ENCODE measurements at regions not wholly inside any gene's neighbourhood (a gene's known extent, or its start where the extent isn't known, plus 50 kb on each side); places are given as distances from the start of the nearest gene placed in this dataset.

DNA sequence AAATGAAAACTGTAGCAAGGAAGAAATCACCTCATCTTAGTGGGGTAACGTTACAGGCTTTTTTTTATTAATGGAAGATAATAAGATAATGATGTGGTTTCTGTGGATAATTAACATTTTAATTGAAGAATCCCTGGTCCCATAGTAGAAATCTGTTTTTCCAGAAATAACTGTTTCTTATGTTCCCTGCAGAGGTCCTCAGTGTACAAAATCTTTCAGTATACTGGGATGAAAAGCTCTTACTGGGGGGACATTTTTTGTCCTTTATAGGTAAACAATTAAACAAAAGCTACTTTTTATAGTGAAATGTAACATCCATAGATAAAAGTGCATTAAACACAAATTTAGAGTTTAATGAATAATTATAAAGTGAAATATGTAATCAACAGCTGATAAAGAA is 312.2 kb downstream of the ATXN7L3B start:
- Histone ChIP-seq H3K4me3 (ENCODE audit: low read depth, low read length) (no peak overlapping the region), H3K9me3 (ENCODE audit: insufficient read depth, low read depth, low read length) (no peaks in the 10 kb centered on the region)
- WGBS (ENCODE audit: extremely low coverage, insufficient coverage, insufficient read length), result no CpG with 5 or more reads among the region's 1 CpG

GRCh38 chr12:74871817-74872216 is 334.2 kb downstream of the ATXN7L3B start:
- no peak overlapping the region for H2AK5ac ChIP-seq (ENCODE audit: low read length)
- no peak overlapping the region for H2BK5ac ChIP-seq (ENCODE audit: low read depth, low read length, poor library complexity)
- no peak overlapping the region for H3K23ac ChIP-seq (ENCODE audit: low read length)
- no peak overlapping the region for H2BK12ac ChIP-seq (ENCODE audit: low read length)
- no peak overlapping the region for H2AFZ ChIP-seq (ENCODE audit: insufficient read depth, low read length, poor library complexity)
- H2BK120ac ChIP-seq (ENCODE audit: insufficient read depth, low read length, poor library complexity), result no peak overlapping the region
- no peak overlapping the region for H4K91ac ChIP-seq (ENCODE audit: low read depth, low read length)
- DNase-seq, result no peak
- no peaks in the 10 kb centered on the region for H3K36me3 ChIP-seq (ENCODE audit: control insufficient read depth in 1 of 2, insufficient read depth in 2 of 2, low read length in 2 of 2)
- H3K4me1 ChIP-seq (ENCODE audit: control insufficient read depth in 1 of 2, insufficient read depth in 2 of 2, low read length in 2 of 2), result no peaks in the 10 kb centered on the region
- H3K14ac ChIP-seq (ENCODE audit: low read length), result no peak overlapping the region
- no peaks in the 10 kb centered on the region for H3K79me2 ChIP-seq (ENCODE audit: control insufficient read depth, insufficient read depth, low read length, poor library complexity)
- no peak overlapping the region for H4K12ac ChIP-seq (ENCODE audit: low read depth, low read length)
- H3K4me3 ChIP-seq (ENCODE audit: low read depth, low read length), result no peak overlapping the region
- no peak overlapping the region for H3K27ac ChIP-seq (ENCODE audit: low read depth, low read length)
- no peak overlapping the region for H3K18ac ChIP-seq (ENCODE audit: low read length)
- H3K4me2 ChIP-seq (ENCODE audit: low read length), result no peak overlapping the region
- H3K79me1 ChIP-seq (ENCODE audit: low read length), result no peaks in the 10 kb centered on the region
- H3K27me3 ChIP-seq (ENCODE audit: insufficient read depth, low read length), result no peaks in the 10 kb centered on the region
- H3K4ac ChIP-seq (ENCODE audit: low read depth, low read length), result no peak overlapping the region
- no peak overlapping the region for H4K8ac ChIP-seq (ENCODE audit: low read depth, low read length)
- H3K9ac ChIP-seq (ENCODE audit: low read length), result no peak overlapping the region
- H3K9me3 ChIP-seq (ENCODE audit: insufficient read depth, low read depth, low read length), result no peaks in the 10 kb centered on the region

More for the DNA sequence above, 312.2 kb downstream of the ATXN7L3B start:
- no peak for DNase-seq
- Histone ChIP-seq H3K79me1 (ENCODE audit: low read length) (no peaks in the 10 kb centered on the region), H3K4me1 (ENCODE audit: control insufficient read depth in 1 of 2, insufficient read depth in 2 of 2, low read length in 2 of 2) (no peaks in the 10 kb centered on the region), H4K91ac (ENCODE audit: low read depth, low read length) (no peak overlapping the region), H3K4me2 (ENCODE audit: low read length) (no peak overlapping the region), H2AFZ (ENCODE audit: insufficient read depth, low read length, poor library complexity) (no peak overlapping the region), H2BK5ac (ENCODE audit: low read depth, low read length, poor library complexity) (no peak overlapping the region), H3K27me3 (ENCODE audit: insufficient read depth, low read length) (no peaks in the 10 kb centered on the region), H3K23ac (ENCODE audit: low read length) (no peak overlapping the region), H3K27ac (ENCODE audit: low read depth, low read length) (no peak overlapping the region), H3K14ac (ENCODE audit: low read length) (no peak overlapping the region), H4K8ac (ENCODE audit: low read depth, low read length) (no peak overlapping the region), H3K4ac (ENCODE audit: low read depth, low read length) (no peak overlapping the region), H3K9ac (ENCODE audit: low read length) (no peak overlapping the region), H2BK120ac (ENCODE audit: insufficient read depth, low read length, poor library complexity) (no peak overlapping the region), H4K12ac (ENCODE audit: low read depth, low read length) (no peak overlapping the region), H3K36me3 (ENCODE audit: control insufficient read depth in 1 of 2, insufficient read depth in 2 of 2, low read length in 2 of 2) (no peaks in the 10 kb centered on the region), H2BK12ac (ENCODE audit: low read length) (no peak overlapping the region), H3K79me2 (ENCODE audit: control insufficient read depth, insufficient read depth, low read length, poor library complexity) (no peaks in the 10 kb centered on the region), H3K18ac (ENCODE audit: low read length) (no peak overlapping the region), H2AK5ac (ENCODE audit: low read length) (no peak overlapping the region)

GRCh38 chr12:74885775-74886174 is 323.9 kb downstream of the KCNC2 start:
- Histone ChIP-seq H2AFZ (ENCODE audit: insufficient read depth, low read length, poor library complexity) (no peak overlapping the region), H3K14ac (ENCODE audit: low read length) (no peak overlapping the region), H2AK5ac (ENCODE audit: low read length) (no peak overlapping the region), H3K4me3 (ENCODE audit: low read depth, low read length) (no peak overlapping the region), H3K18ac (ENCODE audit: low read length) (no peak overlapping the region), H2BK120ac (ENCODE audit: insufficient read depth, low read length, poor library complexity) (no peak overlapping the region), H3K23ac (ENCODE audit: low read length) (no peak overlapping the region), H3K4me1 (ENCODE audit: control insufficient read depth in 1 of 2, insufficient read depth in 2 of 2, low read length in 2 of 2) (peaks cover 0 to 2% of the 10 kb centered on the region in 2 experiments), H3K27ac (ENCODE audit: low read depth, low read length) (no peak overlapping the region), H3K36me3 (ENCODE audit: control insufficient read depth in 1 of 2, insufficient read depth in 2 of 2, low read length in 2 of 2) (no peaks in the 10 kb centered on the region), H3K9me3 (ENCODE audit: insufficient read depth, low read depth, low read length) (peaks cover 2% of the 10 kb centered on the region), H3K4me2 (ENCODE audit: low read length) (no peak overlapping the region), H3K79me1 (ENCODE audit: low read length) (no peaks in the 10 kb centered on the region), H4K91ac (ENCODE audit: low read depth, low read length) (no peak overlapping the region), H4K8ac (ENCODE audit: low read depth, low read length) (no peak overlapping the region), H3K4ac (ENCODE audit: low read depth, low read length) (no peak overlapping the region), H3K27me3 (ENCODE audit: insufficient read depth, low read length) (no peaks in the 10 kb centered on the region), H2BK12ac (ENCODE audit: low read length) (no peak overlapping the region), H3K9ac (ENCODE audit: low read length) (no peak overlapping the region), H2BK5ac (ENCODE audit: low read depth, low read length, poor library complexity) (no peak overlapping the region), H3K79me2 (ENCODE audit: control insufficient read depth, insufficient read depth, low read length, poor library complexity) (no peaks in the 10 kb centered on the region), H4K12ac (ENCODE audit: low read depth, low read length) (no peak overlapping the region)
- no peak for DNase-seq
- WGBS (ENCODE audit: extremely low coverage, insufficient coverage, insufficient read length), result no CpG with 5 or more reads among the region's 2 CpGs

DNA sequence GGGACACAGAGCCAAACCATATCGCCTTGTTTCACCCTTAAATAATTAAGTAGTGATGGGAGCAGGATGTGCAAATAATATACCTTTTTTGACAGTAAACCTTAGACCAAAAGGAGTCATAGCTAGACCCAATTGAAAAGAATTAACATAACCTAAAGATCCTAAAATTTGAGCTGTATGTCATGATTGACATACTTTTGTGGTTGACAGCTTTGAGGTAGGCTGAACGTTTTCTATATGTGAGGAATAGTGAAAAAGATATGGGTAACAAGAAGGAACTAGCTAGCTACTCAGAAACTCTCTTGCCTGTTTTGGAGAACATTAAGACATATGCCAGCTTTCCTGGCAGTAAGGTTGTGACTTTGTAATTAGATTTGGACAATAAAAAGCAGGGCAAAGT is 320.6 kb downstream of the KCNC2 start:
- no peak overlapping the region for H3K27ac ChIP-seq (ENCODE audit: low read depth, low read length)
- no peak overlapping the region for H4K91ac ChIP-seq (ENCODE audit: low read depth, low read length)
- DNase-seq, result no peak
- peaks cover 2% of the 10 kb centered on the region for H3K9me3 ChIP-seq (ENCODE audit: insufficient read depth, low read depth, low read length)
- no peak overlapping the region for H3K4ac ChIP-seq (ENCODE audit: low read depth, low read length)
- no peak overlapping the region for H3K4me3 ChIP-seq (ENCODE audit: low read depth, low read length)
- no CpG with 5 or more reads among the region's 2 CpGs for whole genome bisulfite sequencing (ENCODE audit: extremely low coverage, insufficient coverage, insufficient read length)
- no peaks in the 10 kb centered on the region for H3K27me3 ChIP-seq (ENCODE audit: insufficient read depth, low read length)
- H2BK120ac ChIP-seq (ENCODE audit: insufficient read depth, low read length, poor library complexity), result no peak overlapping the region
- H3K4me1 ChIP-seq (ENCODE audit: control insufficient read depth in 1 of 2, insufficient read depth in 2 of 2, low read length in 2 of 2), result peaks cover 0 to 2% of the 10 kb centered on the region in 2 experiments
- no peak overlapping the region for H3K4me2 ChIP-seq (ENCODE audit: low read length)
- H3K18ac ChIP-seq (ENCODE audit: low read length), result no peak overlapping the region
- no peak overlapping the region for H4K12ac ChIP-seq (ENCODE audit: low read depth, low read length)
- H3K36me3 ChIP-seq (ENCODE audit: control insufficient read depth in 1 of 2, insufficient read depth in 2 of 2, low read length in 2 of 2), result no peaks in the 10 kb centered on the region
- H2AFZ ChIP-seq (ENCODE audit: insufficient read depth, low read length, poor library complexity), result no peak overlapping the region
- H2AK5ac ChIP-seq (ENCODE audit: low read length), result no peak overlapping the region
- H3K14ac ChIP-seq (ENCODE audit: low read length), result no peak overlapping the region
- no peak overlapping the region for H2BK5ac ChIP-seq (ENCODE audit: low read depth, low read length, poor library complexity)
- H3K79me2 ChIP-seq (ENCODE audit: control insufficient read depth, insufficient read depth, low read length, poor library complexity), result no peaks in the 10 kb centered on the region
- H3K23ac ChIP-seq (ENCODE audit: low read length), result no peak overlapping the region
- no peak overlapping the region for H2BK12ac ChIP-seq (ENCODE audit: low read length)
- no peak overlapping the region for H4K8ac ChIP-seq (ENCODE audit: low read depth, low read length)
- no peaks in the 10 kb centered on the region for H3K79me1 ChIP-seq (ENCODE audit: low read length)
- H3K9ac ChIP-seq (ENCODE audit: low read length), result no peak overlapping the region
